ENCODE measurements at regions not wholly inside any gene's neighbourhood (a gene's known extent, or its start where the extent isn't known, plus 50 kb on each side); places are given as distances from the start of the nearest gene placed in this dataset.
"Not testable (repeated sequence)": the region's sequence is repeated elsewhere in the genome, so short reads cannot be mapped to it uniquely, and the experiment has no call there.

- no peak overlapping the region; the same call in 1 of the 2 replicates for H3K27ac Mint-ChIP-seq
- peaks cover 15% of the 10 kb centered on the region for H3K9me3 Mint-ChIP-seq
- H3K4me1 Mint-ChIP-seq: peaks cover 40% of the 10 kb centered on the region
- TF ChIP-seq ZNF263 (CRISPR knock-in tag; IDR thresholded peaks at IDR 0.05; ENCODE audit: low read depth): no peak
- TF ChIP-seq GTF2I (CRISPR knock-in tag; conservative IDR thresholded peaks at IDR 0.05): no peak
- no peak for TF ChIP-seq ZSCAN18 (CRISPR knock-in tag; IDR thresholded peaks at IDR 0.05)
- no peak for TF ChIP-seq ZBTB21 (CRISPR knock-in tag; IDR thresholded peaks at IDR 0.05; ENCODE audit: borderline replicate concordance)
- no peak for TF ChIP-seq NR3C1 (CRISPR knock-in tag; conservative IDR thresholded peaks at IDR 0.05; ENCODE audit: low read depth)
- no peak for TF ChIP-seq USF1 (CRISPR knock-in tag; IDR thresholded peaks at IDR 0.05)
- TF ChIP-seq ZNF425 (CRISPR knock-in tag; conservative IDR thresholded peaks at IDR 0.05): no peak
- TF ChIP-seq AFF4 (CRISPR knock-in tag; IDR thresholded peaks at IDR 0.05; ENCODE audit: borderline replicate concordance): no peak
- TF ChIP-seq ZNF532 (CRISPR knock-in tag; IDR thresholded peaks at IDR 0.05; ENCODE audit: borderline replicate concordance): no peak
- no peak for TF ChIP-seq CREM (CRISPR knock-in tag; IDR thresholded peaks at IDR 0.05)
- H3K27me3 Mint-ChIP-seq (ENCODE audit: low read depth): peaks cover 15% of the 10 kb centered on the region
- H3K4me3 Mint-ChIP-seq: no peak overlapping the region
- ChIA-PET CTCF (interaction anchor here (1.5 to 2.5 kb wide), 3 partner anchors 15 to 181 kb away, joined by 4 to 13 read pairs (median 12); no protein-coding TSS in a partner anchor), POLR2A (interaction anchor here (0.6 kb wide), 1 partner anchor 147 kb away, joined by 4 read pairs; no protein-coding TSS in a partner anchor)
- DNase-seq (ENCODE audit: low spot score) (no peak), ATAC-seq (no peak)
- peaks cover 15% of the 10 kb centered on the region for H3K36me3 Mint-ChIP-seq
Observed at GRCh38 chr7:39761449-39761848, 138.1 kb downstream of the RALA start.

- H3K27ac Mint-ChIP-seq; H3K36me3 Mint-ChIP-seq; POLR2A ChIA-PET; H3K27me3 Mint-ChIP-seq (ENCODE audit: low read depth); H3K9me3 Mint-ChIP-seq; DNase-seq (ENCODE audit: low spot score); H3K4me3 Mint-ChIP-seq; ATAC-seq: not testable (repeated sequence)
- peaks cover 34% of the 10 kb centered on the region for H3K4me1 Mint-ChIP-seq
- CTCF ChIA-PET: interaction anchor here (0.8 kb wide), 1 partner anchor 182 kb away, joined by 3 read pairs; no protein-coding TSS in a partner anchor
Observed at GRCh38 chr7:39762466-39762865, 139.1 kb downstream of the RALA start.

- ATAC-seq; H3K27ac Mint-ChIP-seq; H3K27me3 Mint-ChIP-seq (ENCODE audit: low read depth); H3K9me3 Mint-ChIP-seq; POLR2A ChIA-PET; H3K36me3 Mint-ChIP-seq; H3K4me3 Mint-ChIP-seq; DNase-seq (ENCODE audit: low spot score): not testable (repeated sequence)
- CTCF ChIA-PET: interaction anchor here (0.8 kb wide), 1 partner anchor 183 kb away, joined by 3 read pairs; no protein-coding TSS in a partner anchor
- peaks cover 30% of the 10 kb centered on the region for H3K4me1 Mint-ChIP-seq
Observed at GRCh38 chr7:39762881-39763280, 139.5 kb downstream of the RALA start.

GRCh38 chr7:39765833-39766232 is 142.5 kb downstream of the RALA start:
- CTCF ChIA-PET; H3K9me3 Mint-ChIP-seq; DNase-seq (ENCODE audit: low spot score); H3K27ac Mint-ChIP-seq; H3K4me3 Mint-ChIP-seq; POLR2A ChIA-PET; ATAC-seq; H3K27me3 Mint-ChIP-seq (ENCODE audit: low read depth); H3K36me3 Mint-ChIP-seq: not testable (repeated sequence)
- peaks cover 27% of the 10 kb centered on the region for H3K4me1 Mint-ChIP-seq

GRCh38 chr7:39768439-39768838 is 145.1 kb downstream of the RALA start:
- H3K9me3 Mint-ChIP-seq; H3K27me3 Mint-ChIP-seq (ENCODE audit: low read depth); CTCF ChIA-PET; DNase-seq (ENCODE audit: low spot score); H3K4me1 Mint-ChIP-seq; H3K36me3 Mint-ChIP-seq; ATAC-seq; H3K4me3 Mint-ChIP-seq: not testable (repeated sequence)
- POLR2A ChIA-PET: interaction anchor here (0.7 kb wide), 1 partner anchor 204 kb away, joined by 3 read pairs; no protein-coding TSS in a partner anchor
- H3K27ac Mint-ChIP-seq: peak overlapping the region; percentile 74

Data from WTC11 (cell line).